NCI-H146 (cell line): ENCODE measurements at regions not wholly inside any gene's neighbourhood (a gene's known extent, or its start where the extent isn't known, plus 50 kb on each side); places are given as distances from the start of the nearest gene placed in this dataset.
"Not testable (repeated sequence)": the region's sequence is repeated elsewhere in the genome, so short reads cannot be mapped to it uniquely, and the experiment has no call there.

ENCODE experiments used
- DNase-seq: peaks from one replicate; lab custom pipeline; 2025; lab: John Stamatoyannopoulos, UW

GRCh38 chr6:23747239-23747638, 378.8 kb upstream of the NRSN1 start:
- DNase-seq: peak; percentile 21

GRCh38 chr6:23752414-23752813, 373.6 kb upstream of the NRSN1 start:
- DNase-seq: no peak

GRCh38 chr6:23754197-23754596, 371.8 kb upstream of the NRSN1 start:
- peak; percentile 16 for DNase-seq

GRCh38 chr6:23775127-23775526, 350.9 kb upstream of the NRSN1 start:
- no peak for DNase-seq

GRCh38 chr6:23783901-23784300, 342.1 kb upstream of the NRSN1 start:
- no peak for DNase-seq

GRCh38 chr6:23784301-23784919, 341.6 kb upstream of the NRSN1 start:
- DNase-seq: no peak

- DNase-seq: no peak
Observed at GRCh38 chr6:23790756-23791155, 335.3 kb upstream of the NRSN1 start.

- no peak for DNase-seq
Observed at GRCh38 chr6:23797041-23797440, 329.0 kb upstream of the NRSN1 start.

GRCh38 chr6:23804289-23804688, 321.7 kb upstream of the NRSN1 start:
- DNase-seq: not testable (repeated sequence)

- DNase-seq: not testable (repeated sequence)
Observed at GRCh38 chr6:23821141-23821540, 304.9 kb upstream of the NRSN1 start.

GRCh38 chr6:23823421-23823820, 302.6 kb upstream of the NRSN1 start:
- DNase-seq: peak; percentile 14

- DNase-seq: no peak
Observed at GRCh38 chr6:23826572-23826971, 299.4 kb upstream of the NRSN1 start.

- no peak for DNase-seq
Observed at GRCh38 chr6:23828861-23829260, 297.2 kb upstream of the NRSN1 start.

GRCh38 chr6:23841116-23841515, 284.9 kb upstream of the NRSN1 start:
- DNase-seq: no peak

GRCh38 chr6:23842760-23843159, 283.3 kb upstream of the NRSN1 start:
- DNase-seq: no peak

GRCh38 chr6:23851522-23851921, 274.5 kb upstream of the NRSN1 start:
- peak; percentile 46 for DNase-seq

- DNase-seq: not testable (repeated sequence)
Observed at GRCh38 chr6:23853566-23854133, 272.4 kb upstream of the NRSN1 start.

- DNase-seq: not testable (repeated sequence)
Observed at GRCh38 chr6:23854154-23854553, 271.9 kb upstream of the NRSN1 start.

- no peak for DNase-seq
Observed at GRCh38 chr6:23855497-23856116, 270.4 kb upstream of the NRSN1 start.

- no peak for DNase-seq
Observed at GRCh38 chr6:23870496-23870895, 255.5 kb upstream of the NRSN1 start.

- DNase-seq: no peak
Observed at GRCh38 chr6:23873161-23873560, 252.9 kb upstream of the NRSN1 start.

- no peak for DNase-seq
Observed at GRCh38 chr6:23875006-23875405, 251.0 kb upstream of the NRSN1 start.

- no peak for DNase-seq
Observed at GRCh38 chr6:23879816-23880215, 246.2 kb upstream of the NRSN1 start.
